Vagina (tissue), 2 donors: ENCODE measurements at regions not wholly inside any gene's neighbourhood (a gene's known extent, or its start where the extent isn't known, plus 50 kb on each side); places are given as distances from the start of the nearest gene placed in this dataset.

Experiments used
- CTCF ChIP-seq, 3 experiments: fragments of 450-650 bp in 2 of 3; fragments of 200-600 bp in 1 of 3; sonication (generic) in 1 of 3; IDR thresholded peaks; one replicate each; pipeline ENCODE4 v1.5.1; 2017 to 2019; ENCODE audit warnings: antibody characterized with exemption in 3 of 3, mild to moderate bottlenecking in 2 of 3, moderate library complexity in 2 of 3
- POLR2A ChIP-seq, 2 donors: fragments of 450-650 bp; IDR thresholded peaks; one replicate each; pipeline ENCODE4 v1.6.1; 2017; ENCODE audit warnings: antibody characterized with exemption in 2 of 2, mild to moderate bottlenecking in 2 of 2, moderate library complexity in 2 of 2

- no peak for TF ChIP-seq CTCF (IDR thresholded peaks at IDR 0.05)
- no peak for TF ChIP-seq POLR2A (IDR thresholded peaks at IDR 0.05)
Measured at GRCh38 chr2:223328578-223328977, 273.6 kb downstream of the SCG2 start.
